Chondrocyte (in vitro differentiated cells): ENCODE measurements at regions not wholly inside any gene's neighbourhood (a gene's known extent, or its start where the extent isn't known, plus 50 kb on each side); places are given as distances from the start of the nearest gene placed in this dataset.

ENCODE experiments used
- DNase-seq: peaks from one replicate; pipeline ENCODE4 v3.0.0; 2021; ENCODE audit warnings: mixed read lengths, low spot score
- H3K27ac Mint-ChIP-seq: one replicate; pipeline ENCODE4 v1.8.0; 2021; ENCODE audit warnings: mild to moderate bottlenecking, moderate library complexity, mixed read lengths; ENCODE audit not compliant: unreplicated experiment
- H3K27me3 Mint-ChIP-seq: 2 replicates; pipeline ENCODE4 v1.8.0; 2021; ENCODE audit warnings: low read depth, mixed read lengths
- H3K36me3 Mint-ChIP-seq: 2 replicates; pipeline ENCODE4 v1.8.0; 2021; ENCODE audit warnings: low read depth, mixed read lengths
- H3K4me1 Mint-ChIP-seq: 2 replicates; pipeline ENCODE4 v1.8.0; 2021; ENCODE audit warnings: low read depth, mild to moderate bottlenecking, mixed read lengths
- H3K4me3 Mint-ChIP-seq: one replicate; pipeline ENCODE4 v1.8.0; 2021; ENCODE audit warnings: mild to moderate bottlenecking, moderate library complexity, mixed read lengths; ENCODE audit not compliant: unreplicated experiment
- H3K9me3 Mint-ChIP-seq: 2 replicates; pipeline ENCODE4 v1.8.0; 2021; ENCODE audit warnings: low read depth, mixed read lengths
- TF ChIP-seq, protein P1 (sequence below): fragments of 200-600 bp; sonication (generic); IDR thresholded peaks from 2 replicates; pipeline ENCODE4 v1.5.0; 2021; ENCODE audit warnings: antibody characterized with exemption, mild to moderate bottlenecking, moderate library complexity

DNA sequence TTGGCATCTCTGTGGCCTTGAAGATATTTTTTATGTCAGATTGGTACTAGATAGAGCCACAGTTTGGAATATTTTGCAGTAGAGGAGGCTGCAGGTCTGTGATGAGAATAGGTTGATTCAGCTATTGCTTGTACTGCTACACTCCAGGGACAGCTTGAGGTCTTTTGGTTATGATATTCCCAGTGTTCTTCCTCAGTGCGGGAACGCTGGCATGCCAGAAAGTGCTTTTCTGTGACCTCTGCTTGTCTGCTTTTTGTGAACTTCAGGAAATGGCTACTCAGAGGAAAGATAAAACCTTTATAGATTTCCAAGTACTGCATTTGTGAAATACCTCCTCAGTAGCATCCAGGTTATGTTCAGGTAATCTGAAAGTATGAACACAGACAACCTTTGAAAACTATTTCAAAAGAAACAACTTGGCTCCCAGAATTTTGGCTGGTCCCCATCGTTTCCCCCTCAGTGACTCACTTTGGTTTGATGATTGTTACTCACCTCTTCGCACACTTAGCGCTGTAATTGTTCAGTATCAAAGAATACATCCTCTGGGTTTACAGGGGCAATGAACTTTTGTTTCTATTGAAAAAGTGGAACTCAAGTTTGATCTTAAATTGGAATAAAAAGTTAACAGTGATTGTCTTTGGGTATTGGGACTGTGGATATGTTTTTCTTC lies 191.4 kb downstream of the HIPK3 start:
- no peaks in the 10 kb centered on the region for H3K9me3 Mint-ChIP-seq
- no peaks in the 10 kb centered on the region for H3K36me3 Mint-ChIP-seq
- TF ChIP-seq, protein P1, sequence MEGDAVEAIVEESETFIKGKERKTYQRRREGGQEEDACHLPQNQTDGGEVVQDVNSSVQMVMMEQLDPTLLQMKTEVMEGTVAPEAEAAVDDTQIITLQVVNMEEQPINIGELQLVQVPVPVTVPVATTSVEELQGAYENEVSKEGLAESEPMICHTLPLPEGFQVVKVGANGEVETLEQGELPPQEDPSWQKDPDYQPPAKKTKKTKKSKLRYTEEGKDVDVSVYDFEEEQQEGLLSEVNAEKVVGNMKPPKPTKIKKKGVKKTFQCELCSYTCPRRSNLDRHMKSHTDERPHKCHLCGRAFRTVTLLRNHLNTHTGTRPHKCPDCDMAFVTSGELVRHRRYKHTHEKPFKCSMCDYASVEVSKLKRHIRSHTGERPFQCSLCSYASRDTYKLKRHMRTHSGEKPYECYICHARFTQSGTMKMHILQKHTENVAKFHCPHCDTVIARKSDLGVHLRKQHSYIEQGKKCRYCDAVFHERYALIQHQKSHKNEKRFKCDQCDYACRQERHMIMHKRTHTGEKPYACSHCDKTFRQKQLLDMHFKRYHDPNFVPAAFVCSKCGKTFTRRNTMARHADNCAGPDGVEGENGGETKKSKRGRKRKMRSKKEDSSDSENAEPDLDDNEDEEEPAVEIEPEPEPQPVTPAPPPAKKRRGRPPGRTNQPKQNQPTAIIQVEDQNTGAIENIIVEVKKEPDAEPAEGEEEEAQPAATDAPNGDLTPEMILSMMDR = no peak
- H3K4me1 Mint-ChIP-seq = peaks cover 49% of the 10 kb centered on the region
- H3K27ac Mint-ChIP-seq = no peak overlapping the region
- H3K27me3 Mint-ChIP-seq = no peaks in the 10 kb centered on the region
- no peak for DNase-seq
- no peak overlapping the region for H3K4me3 Mint-ChIP-seq

DNA sequence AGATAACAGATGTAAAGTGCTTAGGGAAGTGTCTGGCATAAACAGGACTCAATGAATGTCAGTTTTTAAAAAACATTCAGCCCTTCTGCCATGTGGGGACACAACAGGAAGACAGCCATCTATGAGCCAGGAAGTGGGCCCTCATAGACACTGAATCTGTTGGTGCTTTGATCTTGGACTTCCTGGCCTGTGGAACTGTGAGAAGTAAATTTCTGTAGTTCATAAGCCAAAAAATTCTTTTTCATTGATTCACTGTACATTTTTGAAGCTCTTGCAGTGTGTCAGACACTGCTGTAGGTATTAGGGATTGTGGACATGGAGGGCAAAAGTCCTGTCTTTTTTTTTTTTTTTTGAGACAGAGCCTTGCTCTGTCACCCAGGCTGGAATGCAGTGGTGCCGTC lies 188.6 kb downstream of the HIPK3 start:
- Mint-ChIP-seq H3K4me3 (no peak overlapping the region), H3K27me3 (no peaks in the 10 kb centered on the region), H3K36me3 (peaks cover 1% of the 10 kb centered on the region), H3K4me1 (peaks cover 40% of the 10 kb centered on the region), H3K9me3 (peaks cover 5% of the 10 kb centered on the region), H3K27ac (peak overlapping the region; percentile 82)
- DNase-seq = no peak
- TF ChIP-seq, protein P1 = no peak

DNA sequence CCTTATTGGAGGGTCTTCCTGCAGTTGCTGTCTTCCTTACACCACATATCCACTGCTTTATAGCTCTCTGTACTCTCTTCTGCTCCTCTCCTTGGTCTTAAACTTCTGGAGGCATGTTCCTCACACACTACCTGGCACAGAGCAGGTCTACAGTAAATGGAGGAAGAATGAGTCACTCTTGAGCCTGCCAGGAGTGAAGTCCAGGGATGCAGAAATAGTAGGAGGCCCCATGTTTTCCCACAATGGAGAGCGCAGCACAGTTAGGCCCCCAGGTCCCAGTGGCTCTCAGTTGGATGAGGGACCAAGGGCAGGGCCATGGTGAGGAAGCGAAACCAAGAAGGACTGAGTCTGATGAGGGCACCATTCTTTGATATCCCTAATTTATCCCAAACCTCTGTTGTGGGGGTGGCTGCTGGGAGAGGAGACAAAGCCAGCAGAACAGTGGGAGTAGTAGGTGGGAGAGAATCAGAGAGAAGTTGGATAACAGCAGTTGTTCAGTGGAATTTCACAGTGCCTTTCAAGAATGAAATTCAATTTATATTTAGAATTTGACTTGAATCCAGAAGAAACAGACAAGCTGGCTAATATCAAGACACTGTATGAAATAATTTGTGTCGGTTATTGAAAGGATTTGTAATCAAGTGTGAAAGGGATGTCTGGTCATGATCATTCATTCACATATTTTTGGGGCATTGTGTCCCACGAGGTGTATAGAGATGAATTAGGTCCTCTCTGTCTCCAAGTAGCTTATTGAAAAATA lies 187.8 kb downstream of the HIPK3 start:
- Mint-ChIP-seq H3K27me3 (no peaks in the 10 kb centered on the region), H3K4me3 (no peak overlapping the region), H3K27ac (peak overlapping the region; percentile 82), H3K9me3 (peaks cover 5% of the 10 kb centered on the region), H3K4me1 (peaks cover 40% of the 10 kb centered on the region), H3K36me3 (peaks cover 1% of the 10 kb centered on the region)
- DNase-seq = no peak
- TF ChIP-seq, protein P1 = no peak

DNA sequence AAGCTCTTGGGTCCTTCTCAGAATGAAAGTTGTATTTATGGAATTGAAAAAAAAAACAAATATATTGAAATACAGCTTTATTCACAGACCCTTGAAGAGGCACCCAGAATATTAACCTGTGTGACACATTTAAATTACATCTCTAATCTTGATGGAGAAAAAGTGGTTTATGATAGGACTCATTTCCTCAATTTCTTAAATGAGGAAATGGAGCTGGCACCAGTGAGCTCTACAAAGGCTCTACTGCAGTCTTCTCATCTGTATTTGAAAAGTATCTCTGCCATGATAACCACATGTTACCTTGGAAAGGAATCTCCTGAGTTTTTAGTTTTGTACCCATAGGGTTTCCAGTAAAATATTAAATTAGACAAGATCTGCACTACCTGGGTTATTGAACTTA lies 186.5 kb downstream of the HIPK3 start:
- TF ChIP-seq, protein P1 = no peak
- Mint-ChIP-seq H3K9me3 (peaks cover 5% of the 10 kb centered on the region), H3K36me3 (peaks cover 1% of the 10 kb centered on the region), H3K27me3 (no peaks in the 10 kb centered on the region), H3K4me3 (no peak overlapping the region), H3K27ac (no peak overlapping the region), H3K4me1 (peaks cover 28% of the 10 kb centered on the region)
- no peak for DNase-seq

DNA sequence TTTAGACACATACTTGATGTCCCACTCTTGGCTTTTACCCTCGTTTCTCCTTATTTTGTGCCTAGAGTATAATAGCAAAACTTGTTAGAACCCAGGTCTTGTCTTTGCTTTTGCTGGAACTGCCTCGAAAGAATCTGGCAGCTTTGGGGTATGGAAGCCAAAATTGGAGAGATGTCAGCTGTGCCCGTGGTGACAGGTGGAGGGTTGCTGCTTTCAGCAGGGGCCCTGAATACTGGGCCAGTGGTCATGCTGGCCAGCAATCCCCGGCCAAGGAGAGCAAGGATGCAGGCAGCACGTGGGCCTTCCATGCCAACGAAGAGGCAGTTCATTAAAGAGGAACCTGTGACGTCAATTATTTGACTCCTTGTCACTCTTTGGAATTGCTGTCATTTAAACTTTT lies 181.1 kb downstream of the HIPK3 start:
- TF ChIP-seq, protein P1 = no peak
- no peaks in the 10 kb centered on the region for H3K27me3 Mint-ChIP-seq
- peaks cover 13% of the 10 kb centered on the region for H3K9me3 Mint-ChIP-seq
- no peaks in the 10 kb centered on the region for H3K4me1 Mint-ChIP-seq
- H3K36me3 Mint-ChIP-seq = peaks cover 3% of the 10 kb centered on the region
- DNase-seq = no peak
- no peak overlapping the region for H3K27ac Mint-ChIP-seq
- no peak overlapping the region for H3K4me3 Mint-ChIP-seq
